Breast epithelium (tissue), 4 donors: ENCODE measurements at regions not wholly inside any gene's neighbourhood (a gene's known extent, or its start where the extent isn't known, plus 50 kb on each side); places are given as distances from the start of the nearest gene placed in this dataset.
"Not testable (repeated sequence)": the region's sequence is repeated elsewhere in the genome, so short reads cannot be mapped to it uniquely, and the experiment has no call there.

Source experiments
- DNase-seq, 2 donors: peaks; one replicate each; pipeline ENCODE4 v3.0.0-alpha.2; 2019; ENCODE audit warnings: low spot score in 2 of 2
- H3K27ac ChIP-seq, 2 donors: fragments of 200-600 bp; sonication (generic) in 1 of 2; one replicate each; pipeline ENCODE4 v1.5.1; 2016 to 2019; ENCODE audit warnings: mild to moderate bottlenecking in 1 of 2
- H3K27me3 ChIP-seq, 2 donors: fragments of 200-600 bp; sonication (generic) in 1 of 2; one replicate each; pipeline versions ENCODE4 v1.5.1 to v1.6.0; 2017 to 2019; ENCODE audit warnings: control low read depth in 1 of 2, mild to moderate bottlenecking in 1 of 2
- H3K36me3 ChIP-seq: fragments of 200-600 bp; one replicate; pipeline ENCODE4 v1.5.1; 2019
- H3K4me1 ChIP-seq, 2 donors: fragments of 200-600 bp; sonication (generic); one replicate each; pipeline ENCODE4 v1.5.1; 2016 to 2019; ENCODE audit warnings: control low read depth in 1 of 2
- H3K4me3 ChIP-seq, 3 donors: fragments of 200-600 bp; sonication (generic); 1 replicate in 2 of 3; 2 replicates in 1 of 3; pipeline ENCODE4 v1.5.1; 2016 to 2019; ENCODE audit warnings: mild to moderate bottlenecking in 3 of 3, moderate library complexity in 2 of 3
- H3K9me3 ChIP-seq, 2 donors: fragments of 200-600 bp; sonication (generic) in 1 of 2; one replicate each; pipeline ENCODE4 v1.5.1; 2016 to 2019; ENCODE audit warnings: control low read depth in 1 of 2
- CTCF ChIP-seq, 3 donors: fragments of 450-650 bp; IDR thresholded peaks; one replicate each; pipeline ENCODE4 v1.5.1; 2016 to 2017; ENCODE audit warnings: antibody characterized with exemption in 3 of 3, mild to moderate bottlenecking in 3 of 3, moderate library complexity in 3 of 3
- POLR2A ChIP-seq: fragments of 450-650 bp; IDR thresholded peaks from one replicate; pipeline ENCODE4 v1.6.1; 2016; ENCODE audit warnings: antibody characterized with exemption, mild to moderate bottlenecking, moderate library complexity
- POLR2AphosphoS5 ChIP-seq, 3 donors: sonication (generic); formaldehyde crosslinking; IDR thresholded peaks; one replicate each; pipeline ENCODE4 v1.6.1; 2017; ENCODE audit warnings: antibody characterized with exemption in 3 of 3
- intact Hi-C: fragments of 100-400 bp; cut with DNase I; formaldehyde crosslinking; loops from one replicate; pipeline ENCODE4 v1.15.1; 2023; ENCODE audit warnings: low total_unique reads

DNA sequence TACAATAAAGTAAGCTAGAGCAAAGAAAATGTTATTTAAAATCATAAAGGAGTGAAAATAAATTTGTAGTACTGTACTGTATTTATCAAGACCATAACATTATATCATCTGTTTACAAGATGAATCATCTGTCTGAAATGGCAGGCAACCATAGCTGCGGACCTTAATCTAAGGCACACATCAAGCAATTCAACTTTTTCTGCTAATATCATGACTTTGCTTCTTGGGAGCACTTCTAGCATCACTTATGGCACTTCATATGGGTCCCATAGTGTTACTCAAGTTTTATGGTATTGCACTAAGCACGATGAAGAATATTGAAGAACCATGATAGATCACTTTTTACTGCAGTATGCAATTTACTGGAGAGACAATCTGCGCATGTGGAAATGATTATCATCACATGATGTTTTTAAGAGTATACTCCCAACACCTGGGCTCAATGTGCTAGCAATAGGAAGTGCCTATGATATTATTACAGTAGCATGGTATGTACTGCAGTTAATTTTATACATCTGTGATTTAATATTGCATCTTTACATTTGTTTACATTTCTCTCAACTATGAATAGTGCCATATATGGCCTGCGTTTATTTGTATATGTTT is 137.7 kb upstream of the NECTIN3 start:
- intact Hi-C loops, result no loop called here
- H3K4me1 ChIP-seq, result no peaks in the 10 kb centered on the region
- no peak overlapping the region for H3K4me3 ChIP-seq
- no peak for DNase-seq
- H3K27ac ChIP-seq, result no peak overlapping the region
- H3K27me3 ChIP-seq, result no peaks in the 10 kb centered on the region
- H3K9me3 ChIP-seq, result no peaks in the 10 kb centered on the region
- H3K36me3 ChIP-seq, result no peaks in the 10 kb centered on the region
- TF ChIP-seq POLR2A (no peak), POLR2AphosphoS5 (IDR thresholded peaks at IDR 0.05) (no peak), CTCF (IDR thresholded peaks at IDR 0.05) (no peak)

GRCh38 chr3:110938629-110939028 is 133.0 kb upstream of the NECTIN3 start:
- no peaks in the 10 kb centered on the region for H3K36me3 ChIP-seq
- H3K27ac ChIP-seq, result no peak overlapping the region
- no peaks in the 10 kb centered on the region for H3K27me3 ChIP-seq
- TF ChIP-seq POLR2A, result no peak
- TF ChIP-seq CTCF (IDR thresholded peaks at IDR 0.05), result no peak
- TF ChIP-seq POLR2AphosphoS5 (IDR thresholded peaks at IDR 0.05), result no peak
- DNase-seq, result no peak
- H3K4me1 ChIP-seq, result no peaks in the 10 kb centered on the region
- H3K9me3 ChIP-seq, result no peaks in the 10 kb centered on the region
- H3K4me3 ChIP-seq, result no peak overlapping the region
- intact Hi-C loops, result no loop called here

DNA sequence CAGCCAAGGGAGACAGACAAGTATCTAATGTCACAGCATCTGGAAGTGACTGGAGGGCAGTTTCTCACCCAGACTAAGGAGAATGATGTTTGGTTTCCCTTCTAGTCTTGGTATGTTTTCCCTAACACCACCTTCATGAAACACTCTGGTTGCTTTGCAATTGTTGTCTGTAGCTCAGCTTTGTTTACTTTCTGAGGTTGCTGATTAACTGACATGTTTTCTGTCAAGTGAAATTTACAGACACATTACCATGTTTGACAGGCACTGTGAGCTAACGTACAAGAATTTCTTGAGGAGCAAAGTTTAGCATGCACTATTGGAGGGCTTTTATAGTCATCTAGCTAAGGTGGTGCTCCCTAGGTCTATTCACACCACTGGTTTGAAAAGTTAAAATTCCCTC is 131.6 kb upstream of the NECTIN3 start:
- no peak overlapping the region for H3K4me3 ChIP-seq
- no peaks in the 10 kb centered on the region for H3K27me3 ChIP-seq
- intact Hi-C loops, result no loop called here
- no peak for DNase-seq
- no peak for TF ChIP-seq POLR2A
- no peak for TF ChIP-seq CTCF (IDR thresholded peaks at IDR 0.05)
- no peak for TF ChIP-seq POLR2AphosphoS5 (IDR thresholded peaks at IDR 0.05)
- no peak overlapping the region for H3K27ac ChIP-seq
- H3K9me3 ChIP-seq, result peaks cover 11 to 14% of the 10 kb centered on the region in 2 donors
- H3K36me3 ChIP-seq, result no peaks in the 10 kb centered on the region
- H3K4me1 ChIP-seq, result no peaks in the 10 kb centered on the region

GRCh38 chr3:110944782-110945181 is 126.8 kb upstream of the NECTIN3 start:
- Histone ChIP-seq H3K27me3 (no peaks in the 10 kb centered on the region), H3K9me3 (peaks cover 38 to 57% of the 10 kb centered on the region in 2 donors), H3K36me3 (no peaks in the 10 kb centered on the region), H3K4me1 (no peaks in the 10 kb centered on the region), H3K27ac (no peak overlapping the region), H3K4me3 (no peak overlapping the region)
- DNase-seq, result no peak
- no peak for TF ChIP-seq POLR2AphosphoS5 (IDR thresholded peaks at IDR 0.05)
- no peak for TF ChIP-seq POLR2A
- TF ChIP-seq CTCF (IDR thresholded peaks at IDR 0.05), result no peak
- intact Hi-C loops, result no loop called here

DNA sequence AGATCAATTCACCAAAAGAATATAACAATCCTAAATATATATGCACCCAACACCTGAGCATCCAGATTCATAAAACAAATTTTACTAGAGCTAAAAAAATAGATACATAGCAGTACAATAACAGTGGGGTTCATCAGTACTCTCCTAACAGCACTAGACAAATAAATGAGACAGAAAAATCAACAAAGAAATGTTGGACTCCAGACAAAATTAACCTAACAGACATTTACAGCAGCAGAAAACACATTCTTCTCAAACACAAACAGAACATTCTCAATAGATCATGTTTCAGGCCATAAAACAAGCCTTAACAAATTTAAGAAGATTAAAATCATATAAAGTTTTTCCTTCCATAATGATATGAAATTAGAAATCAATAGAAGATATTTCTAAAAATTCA is 124.8 kb upstream of the NECTIN3 start:
- intact Hi-C loops, result no loop called here
- H3K9me3 ChIP-seq, result peaks cover 46 to 74% of the 10 kb centered on the region in 2 donors
- H3K27me3 ChIP-seq, result no peaks in the 10 kb centered on the region
- no peak for DNase-seq
- H3K27ac ChIP-seq, result no peak overlapping the region
- no peaks in the 10 kb centered on the region for H3K36me3 ChIP-seq
- no peak overlapping the region for H3K4me3 ChIP-seq
- no peaks in the 10 kb centered on the region for H3K4me1 ChIP-seq
- TF ChIP-seq CTCF (IDR thresholded peaks at IDR 0.05), result no peak

DNA sequence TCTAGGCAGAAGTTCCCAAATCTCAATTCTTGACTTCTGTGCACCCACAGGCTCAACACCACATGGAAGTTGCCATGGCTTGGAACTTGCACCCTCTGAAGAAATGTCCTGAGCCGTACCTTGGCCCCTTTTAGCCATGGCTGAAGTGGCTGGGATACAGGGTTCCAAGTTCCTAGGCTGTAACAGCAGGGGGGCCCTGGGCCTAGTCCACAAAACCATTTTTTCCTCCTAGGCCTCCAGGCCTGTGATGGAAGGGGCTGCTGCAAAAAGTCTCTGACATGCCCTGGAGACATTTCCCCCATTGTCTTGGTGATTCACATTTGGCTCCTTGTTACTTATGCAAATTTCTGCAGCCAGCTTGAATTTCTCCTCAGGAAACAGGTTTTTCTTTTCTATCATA is 122.4 kb upstream of the NECTIN3 start:
- intact Hi-C loops, H3K36me3 ChIP-seq, H3K27me3 ChIP-seq, H3K4me1 ChIP-seq, H3K27ac ChIP-seq, DNase-seq, H3K4me3 ChIP-seq: not testable (repeated sequence)
- H3K9me3 ChIP-seq, result peaks cover 41 to 74% of the 10 kb centered on the region in 2 donors
